DMS79 (cell line): ENCODE measurements at regions not wholly inside any gene's neighbourhood (a gene's known extent, or its start where the extent isn't known, plus 50 kb on each side); places are given as distances from the start of the nearest gene placed in this dataset.

Experiments
- DNase-seq: peaks from one replicate; lab custom pipeline; 2025; lab: John Stamatoyannopoulos, UW

DNA sequence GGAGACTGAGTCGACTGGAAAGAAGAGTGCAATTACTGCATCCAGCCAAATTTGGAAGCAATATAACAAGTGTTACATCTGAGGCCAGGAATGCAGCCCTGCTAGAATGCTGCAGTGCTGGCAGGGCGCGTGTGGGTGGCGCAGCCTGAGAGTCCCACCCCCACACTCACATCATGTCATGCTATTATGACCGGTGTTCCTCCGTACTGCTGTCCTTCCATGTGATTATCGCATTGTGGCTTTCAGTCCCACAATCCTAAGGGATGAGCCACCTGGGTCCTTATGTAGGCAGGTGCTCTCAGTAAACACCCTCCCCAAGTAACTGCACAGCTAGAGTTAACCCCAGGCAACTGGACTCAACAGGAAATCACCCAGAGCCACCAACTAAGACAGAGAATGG is 122.6 kb upstream of the CPEB2 start:
- no peak for DNase-seq

DNA sequence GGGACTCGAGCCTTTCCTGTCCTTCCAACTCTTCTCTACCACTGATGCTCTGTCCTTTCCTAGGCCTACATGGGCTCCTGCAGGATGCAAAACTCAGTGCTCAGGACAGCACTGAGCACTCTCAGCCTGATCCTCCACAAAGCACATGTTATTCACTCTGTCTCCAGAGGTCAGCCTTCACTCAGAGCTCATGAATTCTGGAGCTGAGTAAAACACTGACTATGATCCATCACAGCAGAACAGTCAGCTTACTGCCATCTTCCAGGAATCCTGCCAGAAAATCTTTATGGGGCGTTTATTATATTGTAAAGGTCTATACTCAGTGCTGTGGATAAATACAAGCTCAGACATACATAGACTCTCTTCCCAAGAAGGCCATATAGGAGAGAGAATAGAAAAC is 121.5 kb upstream of the CPEB2 start:
- no peak for DNase-seq

DNA sequence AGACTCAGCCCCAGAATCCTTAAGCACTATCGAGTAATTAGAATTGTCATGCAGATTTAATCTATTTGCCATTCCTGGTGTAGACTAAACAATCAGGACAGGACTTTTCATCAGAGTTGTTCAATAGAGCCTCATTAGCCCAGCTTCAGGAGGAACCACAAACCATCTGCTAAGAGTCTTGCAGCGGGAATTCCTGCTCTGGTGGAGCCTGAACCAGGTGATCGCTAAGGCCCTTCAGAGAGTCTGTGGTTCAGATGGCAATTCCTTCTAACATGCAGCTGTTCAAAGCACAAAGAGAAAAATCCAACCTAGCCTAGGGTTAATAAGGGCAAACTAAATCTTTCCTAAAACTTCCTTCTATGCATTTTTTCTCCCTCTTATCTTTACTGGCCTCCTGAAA is 119.1 kb upstream of the CPEB2 start:
- DNase-seq, result no peak

DNA sequence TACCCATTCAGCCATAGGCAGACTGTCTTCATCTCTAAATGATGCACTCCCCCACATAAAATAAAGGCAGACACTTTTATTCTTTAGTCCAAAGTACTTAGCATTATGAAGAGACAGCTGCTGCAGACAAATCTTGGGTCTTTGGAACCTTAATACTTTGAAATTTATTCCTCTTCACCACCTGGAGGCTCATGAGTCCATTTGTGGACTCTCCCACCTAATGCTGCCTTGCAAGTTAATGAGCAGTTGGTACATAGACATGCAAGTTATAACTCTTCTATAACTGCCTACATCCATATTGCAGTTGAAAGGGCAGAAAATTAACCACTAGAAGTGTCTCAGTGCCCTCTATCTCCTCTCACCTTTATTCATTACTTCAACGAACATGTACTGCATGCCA is 118.6 kb upstream of the CPEB2 start:
- no peak for DNase-seq

- DNase-seq, result no peak
Measured at GRCh38 chr4:14887842-14888433, 114.3 kb upstream of the CPEB2 start.

DNA sequence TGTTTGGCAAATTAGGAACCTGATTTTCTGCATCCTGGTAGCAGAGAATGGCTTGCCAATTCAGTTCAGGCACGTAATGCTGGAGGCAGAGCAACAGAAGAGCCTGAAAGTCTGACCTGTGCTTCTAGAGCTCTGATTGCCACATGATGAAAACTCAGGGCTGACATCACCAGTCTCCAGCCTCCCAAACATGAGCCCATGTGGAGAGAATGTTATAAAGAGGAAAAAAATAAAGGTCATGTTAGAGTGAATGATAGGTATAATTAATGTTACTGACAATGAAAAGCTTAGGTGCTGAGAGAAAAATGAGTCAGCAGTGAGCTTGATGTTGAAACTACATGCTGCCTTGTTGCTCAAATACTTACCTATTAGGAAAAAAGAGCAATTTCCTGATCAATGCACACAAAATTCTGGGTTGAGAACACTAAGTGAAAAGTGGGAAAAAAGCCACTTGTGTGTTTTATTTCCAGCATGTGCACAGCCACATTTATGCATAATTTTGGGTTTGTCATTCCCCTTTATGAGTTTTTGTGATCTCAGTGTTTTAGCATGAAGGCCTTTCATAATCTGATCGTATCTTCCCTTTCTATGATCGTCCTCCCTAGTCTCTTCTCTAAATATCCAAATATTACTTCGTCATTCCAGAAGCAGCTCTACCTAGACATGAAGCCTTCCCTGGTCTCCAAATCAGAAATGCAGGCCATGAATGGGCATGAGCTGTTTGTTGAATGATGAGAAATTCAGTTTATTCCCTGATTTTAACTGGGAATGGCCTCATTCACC is 113.3 kb upstream of the CPEB2 start:
- DNase-seq, result no peak

DNA sequence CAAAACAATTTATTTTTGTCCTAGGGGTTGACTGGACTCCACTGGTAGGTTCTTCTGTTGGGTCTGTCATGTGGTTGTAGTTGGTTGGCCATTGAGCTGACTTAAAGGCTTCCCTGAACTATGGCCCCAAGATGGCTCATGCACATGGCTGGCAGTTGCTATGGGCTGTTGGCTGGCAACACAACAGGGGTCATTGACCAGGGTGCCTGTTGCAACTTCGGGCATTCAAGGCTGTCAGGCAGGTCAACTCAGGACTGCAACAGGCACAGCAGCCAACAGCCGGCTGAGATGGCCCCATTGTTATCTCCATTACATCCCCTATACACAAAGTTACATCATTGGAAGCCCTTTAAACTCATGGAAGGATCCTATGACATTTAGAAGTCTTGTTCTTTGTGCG is 109.7 kb upstream of the CPEB2 start:
- no peak for DNase-seq

DNA sequence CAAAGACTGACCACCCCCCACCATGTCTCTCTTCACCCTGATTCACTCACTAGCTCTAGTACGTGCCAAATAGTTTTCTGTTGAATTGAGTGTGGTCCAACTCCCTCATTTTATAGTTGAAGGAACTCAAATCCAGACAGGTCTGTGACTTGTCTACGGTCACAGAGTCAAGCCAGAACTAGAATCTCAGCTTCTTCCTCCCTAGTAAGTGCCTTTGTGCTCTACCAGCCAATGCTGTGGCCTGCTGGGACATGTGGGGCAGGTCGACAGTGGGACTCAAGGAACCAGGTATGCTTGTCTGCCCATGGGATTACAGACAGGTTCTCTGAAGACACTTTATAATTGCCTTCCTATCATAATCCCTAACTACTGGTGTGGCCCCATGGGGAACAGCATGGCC is 108.6 kb upstream of the CPEB2 start:
- DNase-seq, result no peak

- no peak for DNase-seq
Measured at GRCh38 chr4:14894392-14895292, 107.6 kb upstream of the CPEB2 start.

- DNase-seq, result no peak
Measured at GRCh38 chr4:14896656-14897175, 105.6 kb upstream of the CPEB2 start.

DNA sequence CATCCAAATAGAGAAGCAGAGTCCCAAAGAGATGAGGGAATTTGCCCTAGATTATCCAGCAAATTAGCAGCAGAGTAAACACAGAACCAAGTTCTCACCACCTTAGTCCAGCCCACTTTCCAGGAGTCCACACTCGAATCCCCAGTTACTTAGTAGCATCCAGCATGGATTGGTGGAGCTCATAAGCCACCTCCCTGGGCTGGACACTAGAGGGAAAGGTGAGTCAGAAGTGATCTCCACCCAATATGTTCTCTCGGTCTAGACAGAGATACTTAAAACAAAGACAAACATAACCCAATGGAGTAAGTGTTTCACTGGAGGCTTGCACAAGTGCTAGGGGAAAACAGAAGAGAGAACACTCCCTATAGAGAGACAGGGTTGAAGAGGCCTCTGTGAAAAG is 105.1 kb upstream of the CPEB2 start:
- no peak for DNase-seq

DNA sequence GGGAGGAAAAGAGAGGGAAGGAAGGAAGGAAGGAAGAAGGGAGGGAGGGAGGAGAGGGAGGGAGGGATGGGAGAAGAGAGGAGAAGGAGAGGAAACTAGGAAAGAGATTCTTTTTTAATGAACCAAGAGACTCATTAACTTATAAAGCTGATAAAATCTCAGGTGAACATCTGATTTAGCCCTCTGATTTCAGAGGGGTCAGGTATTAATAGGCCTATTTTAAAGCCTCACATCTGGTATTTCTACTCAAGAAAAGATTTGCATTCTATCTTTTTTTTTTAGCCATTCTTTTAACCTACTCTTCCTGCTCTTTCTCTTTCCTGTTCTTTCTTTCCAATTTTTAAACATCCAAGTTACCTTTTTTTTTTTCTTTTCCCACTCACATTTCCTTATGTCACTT is 103.3 kb upstream of the CPEB2 start:
- DNase-seq, result no peak

DNA sequence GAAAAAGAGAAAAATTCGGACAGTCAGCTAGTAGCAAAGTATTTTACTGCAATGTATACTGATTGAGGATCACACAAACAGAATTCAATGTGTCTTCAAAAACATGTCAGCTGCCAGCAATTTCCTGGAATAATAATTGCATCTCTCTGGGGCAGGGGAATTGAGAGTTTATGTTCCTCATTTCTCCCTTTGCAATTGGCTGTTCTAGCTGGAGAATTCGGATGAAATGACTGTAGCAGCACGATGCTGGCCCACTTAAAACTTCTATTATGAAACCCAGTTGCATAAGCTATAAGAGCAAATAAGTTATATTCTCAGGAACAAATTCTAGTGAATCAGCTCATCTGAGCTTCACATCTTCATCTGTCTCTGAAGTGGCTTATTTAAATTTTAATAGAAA is 99.9 kb upstream of the CPEB2 start:
- DNase-seq, result no peak

- DNase-seq, result no peak
Measured at GRCh38 chr4:14903321-14903720, 99.0 kb upstream of the CPEB2 start.

DNA sequence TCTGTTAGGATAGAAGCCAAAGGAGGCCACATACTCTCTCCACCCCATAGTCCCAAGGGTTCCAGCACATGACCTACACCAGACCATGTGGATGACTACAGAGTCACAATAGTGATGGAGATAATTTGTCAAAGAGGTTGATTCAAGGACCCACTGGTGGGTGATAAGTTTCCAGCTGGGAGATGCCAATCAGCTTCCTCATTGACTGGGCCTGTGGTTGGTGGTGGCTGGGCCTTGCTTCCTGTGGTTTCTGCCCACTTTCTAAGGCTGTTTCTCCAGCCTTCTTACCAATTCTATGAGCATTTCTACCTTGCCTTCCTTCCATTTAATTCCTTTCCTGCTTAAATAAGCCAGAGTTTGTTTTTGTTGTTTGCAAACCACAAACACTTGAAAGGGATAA is 95.5 kb upstream of the CPEB2 start:
- DNase-seq, result no peak

GRCh38 chr4:14908635-14909034 is 93.6 kb upstream of the CPEB2 start:
- DNase-seq, result no peak

DNA sequence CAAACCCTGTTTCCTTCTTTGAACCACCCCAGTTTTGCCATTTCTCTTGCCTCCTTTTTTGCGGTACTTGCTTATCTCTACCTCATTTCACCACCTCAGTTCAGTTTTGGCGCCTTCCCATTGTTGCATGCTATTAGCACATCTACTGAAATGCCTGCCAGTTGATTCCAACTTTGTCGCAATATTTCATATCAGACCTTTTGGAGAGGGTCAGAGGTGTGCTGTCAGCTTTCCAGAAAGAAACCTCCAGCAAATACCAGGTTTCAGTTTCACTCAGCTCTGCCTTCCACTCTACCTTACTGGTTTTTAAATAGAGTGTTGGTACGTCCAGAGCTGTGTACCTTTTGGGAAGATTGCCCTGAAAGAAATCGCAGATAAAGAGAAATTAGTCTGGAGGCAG is 91.9 kb upstream of the CPEB2 start:
- no peak for DNase-seq

- DNase-seq, result no peak
Measured at GRCh38 chr4:14912426-14912825, 89.9 kb upstream of the CPEB2 start.

- DNase-seq, result no peak
Measured at GRCh38 chr4:14915018-14915417, 87.3 kb upstream of the CPEB2 start.

DNA sequence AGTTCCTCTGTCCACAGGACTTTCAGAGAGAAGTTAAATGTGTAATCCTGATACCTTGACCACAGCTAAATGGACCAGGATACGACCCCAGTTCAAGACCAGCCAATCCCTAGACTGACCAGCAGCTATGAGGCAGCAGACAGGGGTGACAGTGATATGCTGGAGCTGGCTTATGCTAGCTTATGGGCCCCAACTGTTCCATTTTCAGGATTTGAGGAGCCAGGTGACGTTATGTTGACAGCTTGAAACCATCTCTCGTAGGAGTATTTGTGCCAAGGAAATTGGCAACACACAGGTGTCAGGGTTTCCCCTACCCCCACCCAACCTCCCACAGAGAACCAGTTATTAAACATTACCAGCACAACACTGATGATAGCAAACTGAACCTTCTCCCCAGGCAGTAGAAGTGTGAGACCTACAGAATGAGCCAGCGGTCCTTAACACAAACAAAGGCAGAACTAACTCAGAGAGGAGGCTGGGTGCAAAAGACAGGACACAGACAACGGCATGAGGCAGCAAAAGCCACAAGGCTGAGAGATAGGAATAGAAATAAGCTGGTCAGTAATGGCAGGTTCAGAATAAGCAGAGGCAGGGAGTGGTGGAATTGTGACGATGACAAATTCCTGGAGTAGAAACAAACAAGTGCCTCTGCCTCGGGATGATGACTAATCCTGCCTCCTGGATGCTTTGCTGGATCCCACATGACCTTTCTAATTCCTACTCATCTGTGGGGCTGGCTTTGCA is 85.6 kb upstream of the CPEB2 start:
- DNase-seq, result no peak

DNA sequence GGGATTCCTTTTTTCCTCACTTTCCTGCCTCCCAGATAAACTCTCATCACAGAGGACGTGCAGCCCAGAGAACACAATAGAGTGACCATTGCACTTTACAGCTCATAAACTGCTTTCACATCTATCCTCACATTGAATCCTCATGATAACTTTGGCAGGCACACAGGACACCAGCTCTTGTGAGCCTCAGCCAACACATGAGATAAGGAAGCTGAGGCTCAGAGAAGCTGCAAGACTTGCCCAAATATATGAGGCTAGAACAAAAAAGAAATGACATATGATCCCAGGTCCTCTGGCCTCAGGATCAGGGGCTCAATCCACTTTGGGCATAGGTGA is 85.0 kb upstream of the CPEB2 start:
- no peak for DNase-seq

DNA sequence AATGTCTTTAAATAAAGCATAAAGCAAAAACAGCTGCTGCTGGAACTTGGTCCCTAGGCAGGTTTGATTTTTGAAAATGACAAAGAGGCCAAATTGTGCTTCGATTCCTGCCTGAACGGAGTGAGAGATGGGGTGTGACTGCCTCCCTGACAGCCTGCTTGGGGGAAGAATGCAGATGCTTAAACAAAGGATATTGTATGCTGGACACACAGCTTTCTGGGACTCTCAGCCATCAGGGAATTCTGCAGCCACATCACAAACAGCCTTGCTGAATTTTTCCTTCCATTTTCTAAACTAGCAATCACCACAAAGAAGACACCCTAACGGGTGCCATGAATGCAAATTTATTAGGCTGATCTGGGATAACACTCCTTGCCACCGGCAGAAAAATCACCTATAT is 83.9 kb upstream of the CPEB2 start:
- no peak for DNase-seq
